ENCODE measurements at regions not wholly inside any gene's neighbourhood (a gene's known extent, or its start where the extent isn't known, plus 50 kb on each side); places are given as distances from the start of the nearest gene placed in this dataset.

- TF ChIP-seq FOXA2 (IDR thresholded peaks at IDR 0.05), result no peak
- TF ChIP-seq, protein P1, sequence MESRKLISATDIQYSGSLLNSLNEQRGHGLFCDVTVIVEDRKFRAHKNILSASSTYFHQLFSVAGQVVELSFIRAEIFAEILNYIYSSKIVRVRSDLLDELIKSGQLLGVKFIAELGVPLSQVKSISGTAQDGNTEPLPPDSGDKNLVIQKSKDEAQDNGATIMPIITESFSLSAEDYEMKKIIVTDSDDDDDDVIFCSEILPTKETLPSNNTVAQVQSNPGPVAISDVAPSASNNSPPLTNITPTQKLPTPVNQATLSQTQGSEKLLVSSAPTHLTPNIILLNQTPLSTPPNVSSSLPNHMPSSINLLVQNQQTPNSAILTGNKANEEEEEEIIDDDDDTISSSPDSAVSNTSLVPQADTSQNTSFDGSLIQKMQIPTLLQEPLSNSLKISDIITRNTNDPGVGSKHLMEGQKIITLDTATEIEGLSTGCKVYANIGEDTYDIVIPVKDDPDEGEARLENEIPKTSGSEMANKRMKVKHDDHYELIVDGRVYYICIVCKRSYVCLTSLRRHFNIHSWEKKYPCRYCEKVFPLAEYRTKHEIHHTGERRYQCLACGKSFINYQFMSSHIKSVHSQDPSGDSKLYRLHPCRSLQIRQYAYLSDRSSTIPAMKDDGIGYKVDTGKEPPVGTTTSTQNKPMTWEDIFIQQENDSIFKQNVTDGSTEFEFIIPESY (IDR thresholded peaks at IDR 0.05), result no peak
- no peak for TF ChIP-seq YY1 (IDR thresholded peaks at IDR 0.05)
- no peak for TF ChIP-seq RAD21 (IDR thresholded peaks at IDR 0.05)
These were observed 87.1 kb upstream of the DNAJC10 start (continued) for GRCh38 chr2:182628916-182629315.

- Histone ChIP-seq H3K9me3 (ENCODE audit: control insufficient read depth in 4 of 4, low read length in 3 of 4) (no peaks in the 10 kb centered on the region), H3K4me1 (ENCODE audit: control insufficient read depth in 4 of 4, insufficient read depth in 4 of 4, low read length in 3 of 4) (no peaks in the 10 kb centered on the region), H3K4me3 (ENCODE audit: low read depth in 1 of 3, low read length in 3 of 3) (no peak overlapping the region), H3K27ac (ENCODE audit: low read depth in 1 of 2, low read length in 2 of 2) (no peak overlapping the region), H3K27me3 (ENCODE audit: control insufficient read depth in 4 of 4, insufficient read depth in 4 of 4, low read length in 3 of 4) (no peaks in the 10 kb centered on the region), H3K36me3 (ENCODE audit: control insufficient read depth in 4 of 4, insufficient read depth in 3 of 4, low read depth in 1 of 4, low read length in 3 of 4) (no peaks in the 10 kb centered on the region), H3K9ac (ENCODE audit: low read depth in 1 of 2, low read length in 2 of 2) (no peak overlapping the region)
- no peak for DNase-seq (ENCODE audit: low spot score)
- 76% methylated on average over 1 of the region's 1 CpG for WGBS
- TF ChIP-seq NR2F2 (IDR thresholded peaks at IDR 0.05) (no peak), JUND (IDR thresholded peaks at IDR 0.05) (no peak), RXRA (IDR thresholded peaks at IDR 0.05) (no peak), TAF1 (conservative IDR thresholded peaks at IDR 0.05) (no peak), HNF4A (conservative IDR thresholded peaks at IDR 0.05) (no peak), SP1 (IDR thresholded peaks at IDR 0.05) (no peak), FOXA1 (IDR thresholded peaks at IDR 0.05) (no peak), CTCF (IDR thresholded peaks at IDR 0.05; ENCODE audit: low read depth, low read length, missing input control) (no peak)
- TF ChIP-seq, protein P1 (IDR thresholded peaks at IDR 0.05), result no peak
- TF ChIP-seq, protein P2, sequence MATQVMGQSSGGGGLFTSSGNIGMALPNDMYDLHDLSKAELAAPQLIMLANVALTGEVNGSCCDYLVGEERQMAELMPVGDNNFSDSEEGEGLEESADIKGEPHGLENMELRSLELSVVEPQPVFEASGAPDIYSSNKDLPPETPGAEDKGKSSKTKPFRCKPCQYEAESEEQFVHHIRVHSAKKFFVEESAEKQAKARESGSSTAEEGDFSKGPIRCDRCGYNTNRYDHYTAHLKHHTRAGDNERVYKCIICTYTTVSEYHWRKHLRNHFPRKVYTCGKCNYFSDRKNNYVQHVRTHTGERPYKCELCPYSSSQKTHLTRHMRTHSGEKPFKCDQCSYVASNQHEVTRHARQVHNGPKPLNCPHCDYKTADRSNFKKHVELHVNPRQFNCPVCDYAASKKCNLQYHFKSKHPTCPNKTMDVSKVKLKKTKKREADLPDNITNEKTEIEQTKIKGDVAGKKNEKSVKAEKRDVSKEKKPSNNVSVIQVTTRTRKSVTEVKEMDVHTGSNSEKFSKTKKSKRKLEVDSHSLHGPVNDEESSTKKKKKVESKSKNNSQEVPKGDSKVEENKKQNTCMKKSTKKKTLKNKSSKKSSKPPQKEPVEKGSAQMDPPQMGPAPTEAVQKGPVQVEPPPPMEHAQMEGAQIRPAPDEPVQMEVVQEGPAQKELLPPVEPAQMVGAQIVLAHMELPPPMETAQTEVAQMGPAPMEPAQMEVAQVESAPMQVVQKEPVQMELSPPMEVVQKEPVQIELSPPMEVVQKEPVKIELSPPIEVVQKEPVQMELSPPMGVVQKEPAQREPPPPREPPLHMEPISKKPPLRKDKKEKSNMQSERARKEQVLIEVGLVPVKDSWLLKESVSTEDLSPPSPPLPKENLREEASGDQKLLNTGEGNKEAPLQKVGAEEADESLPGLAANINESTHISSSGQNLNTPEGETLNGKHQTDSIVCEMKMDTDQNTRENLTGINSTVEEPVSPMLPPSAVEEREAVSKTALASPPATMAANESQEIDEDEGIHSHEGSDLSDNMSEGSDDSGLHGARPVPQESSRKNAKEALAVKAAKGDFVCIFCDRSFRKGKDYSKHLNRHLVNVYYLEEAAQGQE (IDR thresholded peaks at IDR 0.05), result no peak
These were observed 85.8 kb upstream of the DNAJC10 start for GRCh38 chr2:182630207-182630606.
